Liver (tissue), 8 donors: ENCODE measurements at regions not wholly inside any gene's neighbourhood (a gene's known extent, or its start where the extent isn't known, plus 50 kb on each side); places are given as distances from the start of the nearest gene placed in this dataset.

Experiments
- DNase-seq: peaks from one replicate; pipeline ENCODE4 v3.0.0-alpha.2; 2017; ENCODE audit warnings: low spot score
- H3K27ac ChIP-seq, 2 donors: one replicate each; pipeline ENCODE4 v1.7.0; 2013; ENCODE audit warnings: inconsistent platforms in 2 of 2, low read length in 2 of 2, control low read depth in 1 of 2, low read depth in 1 of 2, mild to moderate bottlenecking in 1 of 2
- H3K27me3 ChIP-seq, 4 donors: one replicate each; pipeline versions ENCODE4 v1.6.1 to v1.7.0; 2013; ENCODE audit warnings: low read length in 3 of 4, inconsistent platforms in 1 of 4, mild to moderate bottlenecking in 1 of 4, moderate library complexity in 1 of 4; ENCODE audit not compliant: control insufficient read depth in 4 of 4, insufficient read depth in 4 of 4
- H3K36me3 ChIP-seq, 4 donors: one replicate each; pipeline versions ENCODE4 v1.6.1 to v1.7.0; 2013; ENCODE audit warnings: low read length in 3 of 4, mild to moderate bottlenecking in 3 of 4, low read depth in 1 of 4, moderate library complexity in 1 of 4; ENCODE audit not compliant: control insufficient read depth in 4 of 4, insufficient read depth in 3 of 4
- H3K4me1 ChIP-seq, 4 donors: one replicate each; pipeline versions ENCODE4 v1.6.1 to v1.7.0; 2013; ENCODE audit warnings: low read length in 3 of 4, mild to moderate bottlenecking in 3 of 4, moderate library complexity in 1 of 4; ENCODE audit not compliant: control insufficient read depth in 4 of 4, insufficient read depth in 4 of 4
- H3K4me3 ChIP-seq, 3 donors: one replicate each; pipeline versions ENCODE4 v1.6.1 to v1.7.0; 2013; ENCODE audit warnings: low read length in 3 of 3, control low read depth in 1 of 3, low read depth in 1 of 3, mild to moderate bottlenecking in 1 of 3
- H3K9ac ChIP-seq, 2 donors: one replicate each; pipeline ENCODE4 v1.7.0; 2013; ENCODE audit warnings: low read length in 2 of 2, mild to moderate bottlenecking in 2 of 2, moderate library complexity in 2 of 2, control low read depth in 1 of 2, low read depth in 1 of 2
- H3K9me3 ChIP-seq, 4 donors: one replicate each; pipeline versions ENCODE4 v1.6.1 to v1.7.0; 2013; ENCODE audit warnings: low read length in 3 of 4; ENCODE audit not compliant: control insufficient read depth in 4 of 4
- EGR1 ChIP-seq, 2 donors: IDR thresholded peaks; 2 replicates each; pipeline ENCODE4 v1.6.1; 2016 to 2018; ENCODE audit warnings: antibody characterized with exemption in 2 of 2, low read depth in 2 of 2
- FOXA1 ChIP-seq: IDR thresholded peaks from 2 replicates; pipeline ENCODE4 v1.6.1; 2016; ENCODE audit warnings: antibody characterized with exemption
- FOXA2 ChIP-seq: IDR thresholded peaks from 2 replicates; pipeline ENCODE4 v1.6.1; 2016; ENCODE audit warnings: antibody characterized with exemption
- GABPA ChIP-seq, 2 donors: IDR thresholded peaks in 1 of 2; conservative IDR thresholded peaks in 1 of 2; 2 replicates each; pipeline ENCODE4 v1.6.1; 2016; ENCODE audit warnings: antibody characterized with exemption in 2 of 2, mild to moderate bottlenecking in 1 of 2, moderate library complexity in 1 of 2
- HNF4A ChIP-seq, 2 donors: conservative IDR thresholded peaks; 2 replicates each; pipeline ENCODE4 v1.6.1; 2016; ENCODE audit warnings: antibody characterized with exemption in 2 of 2, mild to moderate bottlenecking in 2 of 2
- HNF4G ChIP-seq: IDR thresholded peaks from 2 replicates; pipeline ENCODE4 v1.6.1; 2016; ENCODE audit warnings: antibody characterized with exemption
- JUND ChIP-seq, 2 donors: IDR thresholded peaks; 2 replicates each; pipeline ENCODE4 v1.6.1; 2016; ENCODE audit warnings: antibody characterized with exemption in 2 of 2
- NR2F2 ChIP-seq: IDR thresholded peaks from 2 replicates; pipeline ENCODE4 v1.6.1; 2016; ENCODE audit warnings: antibody characterized with exemption
- RAD21 ChIP-seq, 2 donors: IDR thresholded peaks; 2 replicates each; pipeline ENCODE4 v1.6.1; 2016; ENCODE audit warnings: antibody characterized with exemption in 2 of 2, mild to moderate bottlenecking in 2 of 2
- RXRA ChIP-seq, 2 donors: IDR thresholded peaks; 2 replicates each; pipeline ENCODE4 v1.6.1; 2017 to 2018; ENCODE audit warnings: antibody characterized with exemption in 2 of 2, mild to moderate bottlenecking in 1 of 2
- SP1 ChIP-seq: IDR thresholded peaks from 2 replicates; pipeline ENCODE4 v1.6.1; 2018; ENCODE audit warnings: antibody characterized with exemption, mild to moderate bottlenecking
- TAF1 ChIP-seq: conservative IDR thresholded peaks from 2 replicates; pipeline ENCODE4 v1.6.1; 2016; ENCODE audit warnings: antibody characterized with exemption, mild to moderate bottlenecking
- YY1 ChIP-seq: IDR thresholded peaks from 2 replicates; pipeline ENCODE4 v1.6.1; 2016; ENCODE audit warnings: antibody characterized with exemption, mild to moderate bottlenecking
- WGBS: extraction: QIAGEN DNeasy Blood & Tissue Kit; methylation state at CpG from one replicate; pipeline ENCODE4 v1.1.7; 2013; 5-methylcytosine and 5-hydroxymethylcytosine counted together
- TF ChIP-seq, protein P1 (sequence below): IDR thresholded peaks from 2 replicates; pipeline ENCODE4 v1.6.1; 2016; ENCODE audit warnings: antibody characterized with exemption
- TF ChIP-seq, protein P2 (sequence below): IDR thresholded peaks from 2 replicates; pipeline ENCODE4 v1.6.1; 2016; ENCODE audit warnings: antibody characterized with exemption, mild to moderate bottlenecking
- TF ChIP-seq, protein P3 (sequence below): IDR thresholded peaks from 2 replicates; pipeline ENCODE4 v1.6.1; 2016; ENCODE audit warnings: antibody characterized with exemption
- TF ChIP-seq, protein P4 (sequence below): fragments of 150-350 bp; IDR thresholded peaks from 2 replicates; pipeline ENCODE4 v1.5.1; 2017; ENCODE audit warnings: improper control_type of control experiment, low read depth, low read length; ENCODE audit not compliant: missing input control
- TF ChIP-seq, protein P5 (sequence below): IDR thresholded peaks from 2 replicates; pipeline ENCODE4 v1.6.1; 2016; ENCODE audit warnings: antibody characterized with exemption
- donor health status: healthy.
- donor health status: healthy.
- donor health status: healthy.
- donor health status: healthy.
- donor health status: healthy.

DNA sequence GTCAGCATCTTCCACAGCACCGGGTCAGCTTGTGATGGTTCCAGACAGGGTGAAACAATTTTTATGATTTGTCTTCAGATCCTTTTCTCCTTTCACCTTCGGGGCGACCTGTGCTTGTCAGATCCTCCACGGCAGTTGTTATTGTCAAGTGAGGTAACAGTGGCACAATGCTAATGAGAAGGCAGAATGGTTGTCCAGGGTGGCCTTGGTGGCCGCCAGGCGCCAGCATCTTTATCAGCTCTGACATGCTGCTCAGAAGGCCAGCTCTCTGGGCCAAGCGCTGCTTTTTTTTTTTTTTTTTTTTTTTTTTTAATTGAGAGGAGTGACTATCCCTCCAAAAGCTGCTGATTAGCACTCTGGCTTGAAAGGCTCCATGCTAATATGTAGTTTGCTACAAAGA is 52.3 kb upstream of the MGAT5 start:
- no peak overlapping the region for H3K9ac ChIP-seq
- no peaks in the 10 kb centered on the region for H3K36me3 ChIP-seq
- no peak for DNase-seq
- H3K4me3 ChIP-seq = no peak overlapping the region
- H3K9me3 ChIP-seq = no peaks in the 10 kb centered on the region
- no peak overlapping the region for H3K27ac ChIP-seq
- H3K4me1 ChIP-seq = no peaks in the 10 kb centered on the region
- TF ChIP-seq RXRA (IDR thresholded peaks at IDR 0.05) = no peak
- no peak for TF ChIP-seq FOXA1
- TF ChIP-seq, protein P1, sequence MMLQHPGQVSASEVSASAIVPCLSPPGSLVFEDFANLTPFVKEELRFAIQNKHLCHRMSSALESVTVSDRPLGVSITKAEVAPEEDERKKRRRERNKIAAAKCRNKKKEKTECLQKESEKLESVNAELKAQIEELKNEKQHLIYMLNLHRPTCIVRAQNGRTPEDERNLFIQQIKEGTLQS = no peak
- no peak for TF ChIP-seq FOXA2
- no peak for TF ChIP-seq EGR1 (IDR thresholded peaks at IDR 0.05; ENCODE audit: low read depth in 2 of 2)
- TF ChIP-seq GABPA (IDR thresholded peaks at IDR 0.05 in 1 of 2, conservative IDR thresholded peaks at IDR 0.05 in 1 of 2) = no peak
- no peak for TF ChIP-seq HNF4G
- no peak for TF ChIP-seq SP1
- no peak for TF ChIP-seq NR2F2
- no peak for TF ChIP-seq RAD21 (IDR thresholded peaks at IDR 0.05)
- TF ChIP-seq, protein P2, sequence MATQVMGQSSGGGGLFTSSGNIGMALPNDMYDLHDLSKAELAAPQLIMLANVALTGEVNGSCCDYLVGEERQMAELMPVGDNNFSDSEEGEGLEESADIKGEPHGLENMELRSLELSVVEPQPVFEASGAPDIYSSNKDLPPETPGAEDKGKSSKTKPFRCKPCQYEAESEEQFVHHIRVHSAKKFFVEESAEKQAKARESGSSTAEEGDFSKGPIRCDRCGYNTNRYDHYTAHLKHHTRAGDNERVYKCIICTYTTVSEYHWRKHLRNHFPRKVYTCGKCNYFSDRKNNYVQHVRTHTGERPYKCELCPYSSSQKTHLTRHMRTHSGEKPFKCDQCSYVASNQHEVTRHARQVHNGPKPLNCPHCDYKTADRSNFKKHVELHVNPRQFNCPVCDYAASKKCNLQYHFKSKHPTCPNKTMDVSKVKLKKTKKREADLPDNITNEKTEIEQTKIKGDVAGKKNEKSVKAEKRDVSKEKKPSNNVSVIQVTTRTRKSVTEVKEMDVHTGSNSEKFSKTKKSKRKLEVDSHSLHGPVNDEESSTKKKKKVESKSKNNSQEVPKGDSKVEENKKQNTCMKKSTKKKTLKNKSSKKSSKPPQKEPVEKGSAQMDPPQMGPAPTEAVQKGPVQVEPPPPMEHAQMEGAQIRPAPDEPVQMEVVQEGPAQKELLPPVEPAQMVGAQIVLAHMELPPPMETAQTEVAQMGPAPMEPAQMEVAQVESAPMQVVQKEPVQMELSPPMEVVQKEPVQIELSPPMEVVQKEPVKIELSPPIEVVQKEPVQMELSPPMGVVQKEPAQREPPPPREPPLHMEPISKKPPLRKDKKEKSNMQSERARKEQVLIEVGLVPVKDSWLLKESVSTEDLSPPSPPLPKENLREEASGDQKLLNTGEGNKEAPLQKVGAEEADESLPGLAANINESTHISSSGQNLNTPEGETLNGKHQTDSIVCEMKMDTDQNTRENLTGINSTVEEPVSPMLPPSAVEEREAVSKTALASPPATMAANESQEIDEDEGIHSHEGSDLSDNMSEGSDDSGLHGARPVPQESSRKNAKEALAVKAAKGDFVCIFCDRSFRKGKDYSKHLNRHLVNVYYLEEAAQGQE = no peak
- TF ChIP-seq HNF4A (conservative IDR thresholded peaks at IDR 0.05) = no peak
- TF ChIP-seq TAF1 = no peak
- TF ChIP-seq YY1 = no peak
- H3K27me3 ChIP-seq = no peaks in the 10 kb centered on the region
- whole genome bisulfite sequencing = 97% methylated on average over 7 of the region's 7 CpGs

DNA sequence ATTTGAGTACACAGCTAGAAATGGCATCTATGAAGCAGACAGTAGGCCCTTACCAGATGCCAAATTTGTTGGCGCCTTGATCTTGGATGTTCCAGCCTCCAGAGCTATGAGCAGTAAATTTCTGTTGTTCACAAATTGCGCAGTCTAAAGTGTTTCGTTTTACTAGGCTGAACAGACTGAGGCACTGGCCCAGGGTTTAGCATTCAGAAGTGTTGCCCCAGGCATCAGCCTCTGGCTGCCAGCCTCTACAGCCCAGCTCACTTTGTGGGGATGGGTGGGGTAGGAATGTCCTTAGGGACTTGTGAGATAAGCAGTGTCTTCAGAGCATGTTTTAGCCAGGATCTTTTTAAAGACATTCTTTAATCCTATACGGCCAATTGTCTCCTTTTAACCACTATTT is 51.5 kb upstream of the MGAT5 start:
- Histone ChIP-seq H3K4me1 (no peaks in the 10 kb centered on the region), H3K9ac (no peak overlapping the region)
- TF ChIP-seq HNF4G = no peak
- TF ChIP-seq YY1 = no peak
- no peak for TF ChIP-seq FOXA1
- TF ChIP-seq HNF4A (conservative IDR thresholded peaks at IDR 0.05) = no peak
- TF ChIP-seq JUND (IDR thresholded peaks at IDR 0.05) = no peak
- no peak for TF ChIP-seq EGR1 (IDR thresholded peaks at IDR 0.05; ENCODE audit: low read depth in 2 of 2)
- no peak for TF ChIP-seq SP1
- TF ChIP-seq, protein P3, sequence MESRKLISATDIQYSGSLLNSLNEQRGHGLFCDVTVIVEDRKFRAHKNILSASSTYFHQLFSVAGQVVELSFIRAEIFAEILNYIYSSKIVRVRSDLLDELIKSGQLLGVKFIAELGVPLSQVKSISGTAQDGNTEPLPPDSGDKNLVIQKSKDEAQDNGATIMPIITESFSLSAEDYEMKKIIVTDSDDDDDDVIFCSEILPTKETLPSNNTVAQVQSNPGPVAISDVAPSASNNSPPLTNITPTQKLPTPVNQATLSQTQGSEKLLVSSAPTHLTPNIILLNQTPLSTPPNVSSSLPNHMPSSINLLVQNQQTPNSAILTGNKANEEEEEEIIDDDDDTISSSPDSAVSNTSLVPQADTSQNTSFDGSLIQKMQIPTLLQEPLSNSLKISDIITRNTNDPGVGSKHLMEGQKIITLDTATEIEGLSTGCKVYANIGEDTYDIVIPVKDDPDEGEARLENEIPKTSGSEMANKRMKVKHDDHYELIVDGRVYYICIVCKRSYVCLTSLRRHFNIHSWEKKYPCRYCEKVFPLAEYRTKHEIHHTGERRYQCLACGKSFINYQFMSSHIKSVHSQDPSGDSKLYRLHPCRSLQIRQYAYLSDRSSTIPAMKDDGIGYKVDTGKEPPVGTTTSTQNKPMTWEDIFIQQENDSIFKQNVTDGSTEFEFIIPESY = no peak
- no peak for TF ChIP-seq TAF1
- TF ChIP-seq GABPA (IDR thresholded peaks at IDR 0.05 in 1 of 2, conservative IDR thresholded peaks at IDR 0.05 in 1 of 2) = no peak
- TF ChIP-seq, protein P2 = no peak
- TF ChIP-seq, protein P1 = no peak
- no peak for TF ChIP-seq FOXA2
- no peak for TF ChIP-seq RXRA (IDR thresholded peaks at IDR 0.05)
- TF ChIP-seq, protein P4, sequence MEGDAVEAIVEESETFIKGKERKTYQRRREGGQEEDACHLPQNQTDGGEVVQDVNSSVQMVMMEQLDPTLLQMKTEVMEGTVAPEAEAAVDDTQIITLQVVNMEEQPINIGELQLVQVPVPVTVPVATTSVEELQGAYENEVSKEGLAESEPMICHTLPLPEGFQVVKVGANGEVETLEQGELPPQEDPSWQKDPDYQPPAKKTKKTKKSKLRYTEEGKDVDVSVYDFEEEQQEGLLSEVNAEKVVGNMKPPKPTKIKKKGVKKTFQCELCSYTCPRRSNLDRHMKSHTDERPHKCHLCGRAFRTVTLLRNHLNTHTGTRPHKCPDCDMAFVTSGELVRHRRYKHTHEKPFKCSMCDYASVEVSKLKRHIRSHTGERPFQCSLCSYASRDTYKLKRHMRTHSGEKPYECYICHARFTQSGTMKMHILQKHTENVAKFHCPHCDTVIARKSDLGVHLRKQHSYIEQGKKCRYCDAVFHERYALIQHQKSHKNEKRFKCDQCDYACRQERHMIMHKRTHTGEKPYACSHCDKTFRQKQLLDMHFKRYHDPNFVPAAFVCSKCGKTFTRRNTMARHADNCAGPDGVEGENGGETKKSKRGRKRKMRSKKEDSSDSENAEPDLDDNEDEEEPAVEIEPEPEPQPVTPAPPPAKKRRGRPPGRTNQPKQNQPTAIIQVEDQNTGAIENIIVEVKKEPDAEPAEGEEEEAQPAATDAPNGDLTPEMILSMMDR = no peak
- no peak for TF ChIP-seq NR2F2
- TF ChIP-seq, protein P5, sequence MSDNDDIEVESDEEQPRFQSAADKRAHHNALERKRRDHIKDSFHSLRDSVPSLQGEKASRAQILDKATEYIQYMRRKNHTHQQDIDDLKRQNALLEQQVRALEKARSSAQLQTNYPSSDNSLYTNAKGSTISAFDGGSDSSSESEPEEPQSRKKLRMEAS = no peak
- TF ChIP-seq RAD21 (IDR thresholded peaks at IDR 0.05) = no peak

More for the DNA sequence above, 51.5 kb upstream of the MGAT5 start:
- DNase-seq = no peak
- WGBS = 93% methylated on average over 4 of the region's 4 CpGs
- Histone ChIP-seq H3K9me3 (no peaks in the 10 kb centered on the region), H3K27ac (no peak overlapping the region), H3K4me3 (no peak overlapping the region), H3K27me3 (no peaks in the 10 kb centered on the region), H3K36me3 (no peaks in the 10 kb centered on the region)
